Astrocyte of the hippocampus (primary cell): ENCODE measurements at regions not wholly inside any gene's neighbourhood (a gene's known extent, or its start where the extent isn't known, plus 50 kb on each side); places are given as distances from the start of the nearest gene placed in this dataset.

ENCODE experiments used
- DNase-seq: peaks from one replicate; pipeline ENCODE4 v3.0.0; 2011; ENCODE audit warnings: low read depth, low spot score

DNA sequence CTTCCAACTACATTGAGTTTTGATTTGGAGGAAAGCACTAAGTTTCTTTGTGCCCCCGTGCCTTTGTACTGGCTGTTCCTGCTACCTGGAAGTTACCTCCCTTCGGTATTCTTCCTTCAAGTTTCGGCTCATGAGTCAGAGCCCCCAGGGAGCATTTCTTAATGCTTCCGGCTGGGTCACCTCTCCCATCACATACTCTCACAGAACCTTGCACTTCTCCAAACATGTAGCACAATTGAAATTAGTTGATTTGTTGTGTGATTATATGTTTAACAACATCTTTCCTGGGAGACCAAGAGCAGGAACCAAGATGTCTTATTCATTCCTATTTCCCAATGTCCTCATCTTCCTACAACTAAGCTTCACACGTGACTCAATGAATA lies 158.6 kb upstream of the CDH5 start:
- DNase-seq: no peak

DNA sequence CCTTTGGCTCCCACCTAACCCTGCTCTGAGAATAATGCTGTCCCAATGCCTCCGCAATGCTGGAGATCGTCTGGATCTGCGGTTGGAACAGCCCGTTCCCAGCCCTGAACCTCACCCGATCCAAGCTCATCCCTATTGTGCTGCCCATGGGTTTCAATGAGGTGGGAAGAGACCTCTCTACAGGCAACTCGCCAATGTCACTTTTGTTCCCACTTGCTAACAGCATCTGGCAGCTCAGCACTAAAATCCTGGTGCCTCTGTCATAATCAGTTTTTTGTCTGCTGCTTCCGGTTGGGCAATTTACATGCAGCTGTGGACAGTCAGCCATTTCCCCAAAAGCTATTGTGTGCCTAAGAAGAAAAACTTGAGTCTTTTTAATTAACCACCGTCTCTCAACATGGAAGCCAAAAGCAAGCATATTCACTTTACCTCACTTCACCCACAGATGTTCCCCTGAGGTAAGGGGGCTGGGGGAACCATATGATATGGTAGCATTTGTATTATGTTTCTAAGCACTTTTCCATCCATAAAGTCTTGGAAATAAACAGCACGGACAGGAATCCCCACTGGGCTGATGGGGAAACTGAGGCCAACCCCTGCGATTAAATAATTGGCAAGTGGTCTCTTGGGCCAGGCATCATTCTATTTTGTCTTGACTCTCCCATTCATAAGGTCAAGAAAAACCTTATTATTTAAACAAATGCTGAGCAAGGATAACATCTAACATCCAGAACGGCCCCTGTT lies 159.2 kb upstream of the CDH5 start:
- DNase-seq: no peak

DNA sequence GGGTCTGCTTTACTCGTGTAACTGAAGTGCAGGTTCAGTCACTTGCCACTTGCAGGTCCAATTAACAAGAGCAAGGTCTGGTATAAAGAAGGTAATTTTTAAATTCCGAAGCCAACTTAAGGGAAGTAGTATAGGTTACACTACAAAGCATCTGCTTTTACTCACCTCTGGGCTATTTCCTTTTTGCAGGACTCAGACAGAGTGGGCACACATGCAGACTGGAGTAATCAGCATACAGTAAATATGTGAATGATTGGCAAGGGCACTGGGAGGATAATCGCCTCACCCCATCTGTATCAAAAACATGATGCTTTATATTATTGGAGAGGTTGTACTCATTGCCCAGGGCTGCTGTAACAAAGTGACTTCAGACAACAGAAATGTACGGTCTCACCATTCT lies 160.1 kb upstream of the CDH5 start:
- DNase-seq: no peak

DNA sequence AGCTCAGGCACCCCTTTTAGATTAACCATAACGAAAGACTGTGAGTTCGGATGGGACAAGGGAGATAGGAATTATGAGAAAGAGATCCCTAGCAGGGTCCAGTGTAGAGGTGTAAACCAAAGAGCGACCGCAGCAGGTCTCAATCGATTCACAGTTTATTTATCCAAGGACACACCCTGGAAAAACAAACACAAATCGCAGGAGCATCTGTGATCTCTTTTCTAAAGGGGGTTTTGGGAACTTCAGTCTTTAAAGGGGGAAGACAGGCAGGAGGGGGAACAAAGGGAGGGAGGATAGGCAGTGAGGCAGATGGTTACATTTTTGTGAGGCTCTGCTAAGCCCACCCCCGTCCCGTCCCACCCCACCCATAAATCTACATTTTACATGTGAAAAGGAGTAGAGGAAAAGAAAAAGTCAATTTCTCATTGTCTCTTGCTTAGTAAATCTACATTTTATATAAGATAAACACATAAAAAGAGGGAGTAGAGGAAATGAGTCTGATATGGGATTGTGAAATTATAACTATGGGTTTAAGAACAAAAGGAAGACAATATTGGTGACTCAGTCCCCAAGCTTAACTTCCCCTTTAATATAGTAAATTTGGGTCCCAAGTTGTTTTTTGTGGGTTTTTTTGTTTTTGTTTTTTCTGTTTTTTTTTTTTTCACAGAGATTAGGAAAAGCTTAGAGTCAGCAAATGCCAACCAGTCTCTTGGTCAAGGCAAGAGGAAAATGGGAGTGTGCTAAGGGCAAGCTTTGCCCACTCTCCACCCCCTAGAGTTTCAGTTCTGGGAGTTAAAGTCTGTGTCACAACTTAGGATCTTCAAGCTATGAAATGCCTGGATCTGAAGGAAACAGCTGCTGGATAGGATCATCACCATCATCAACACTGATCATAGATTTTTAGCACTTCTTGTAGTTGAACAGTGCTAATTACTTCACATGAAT lies 160.9 kb upstream of the CDH5 start:
- DNase-seq: no peak

DNA sequence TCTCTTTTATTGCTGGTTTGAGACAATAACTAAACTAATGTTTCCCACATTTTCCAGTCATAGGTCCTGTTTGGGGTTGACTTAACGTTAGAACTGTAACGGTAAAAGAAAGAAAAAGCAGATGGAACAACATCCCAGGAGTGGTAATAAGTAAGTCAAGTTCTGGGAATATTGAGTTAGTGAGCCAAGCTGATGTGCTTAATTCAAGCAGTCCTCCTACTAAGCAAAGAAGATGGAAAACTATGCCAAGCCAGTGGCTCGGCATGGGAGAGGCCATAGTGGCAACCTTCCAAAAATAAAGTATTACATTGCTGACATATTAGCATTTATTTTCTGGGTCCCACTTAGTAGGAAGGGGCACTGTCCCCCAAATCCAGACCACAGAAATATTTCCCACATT lies 161.7 kb upstream of the CDH5 start:
- DNase-seq: peak; percentile 26

DNA sequence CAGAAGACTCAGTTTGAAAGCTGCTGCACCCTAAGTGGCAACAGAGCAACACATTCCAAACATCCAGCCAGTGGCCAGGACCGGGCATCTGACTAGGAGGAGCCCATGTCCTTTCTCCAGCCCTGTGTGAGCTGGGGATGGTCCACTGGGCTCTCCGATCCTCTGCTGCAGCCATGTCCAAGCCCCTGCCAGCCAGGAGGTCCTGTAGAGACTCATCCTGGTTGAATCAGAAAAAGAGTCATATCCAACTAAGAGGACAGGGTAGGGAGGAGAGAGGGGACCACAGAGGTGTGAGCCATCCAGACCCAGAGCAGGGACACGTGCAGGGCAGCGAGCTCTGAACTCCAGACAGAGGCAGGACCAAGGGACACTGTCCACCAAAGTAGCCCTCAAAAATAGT lies 163.0 kb upstream of the CDH5 start:
- DNase-seq: no peak

DNA sequence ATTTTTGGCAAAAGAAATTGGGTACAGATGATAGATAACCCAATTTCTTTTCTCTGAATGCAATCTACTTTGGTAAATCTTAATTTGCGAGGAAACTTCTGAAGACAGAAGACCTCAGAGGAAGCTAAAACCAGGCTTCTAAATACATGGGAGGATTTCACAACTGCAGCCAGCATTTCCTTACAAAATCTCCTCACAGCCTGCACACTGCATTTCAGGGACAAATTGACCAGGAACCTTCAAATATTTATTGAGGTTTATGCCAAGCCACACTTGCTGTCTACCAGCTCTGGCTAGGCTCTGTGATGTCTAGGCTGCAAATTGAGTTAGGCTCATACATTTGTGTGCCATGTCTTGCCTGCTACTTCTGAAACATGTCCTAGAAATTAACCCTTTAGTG lies 167.3 kb upstream of the CDH5 start:
- DNase-seq: no peak

DNA sequence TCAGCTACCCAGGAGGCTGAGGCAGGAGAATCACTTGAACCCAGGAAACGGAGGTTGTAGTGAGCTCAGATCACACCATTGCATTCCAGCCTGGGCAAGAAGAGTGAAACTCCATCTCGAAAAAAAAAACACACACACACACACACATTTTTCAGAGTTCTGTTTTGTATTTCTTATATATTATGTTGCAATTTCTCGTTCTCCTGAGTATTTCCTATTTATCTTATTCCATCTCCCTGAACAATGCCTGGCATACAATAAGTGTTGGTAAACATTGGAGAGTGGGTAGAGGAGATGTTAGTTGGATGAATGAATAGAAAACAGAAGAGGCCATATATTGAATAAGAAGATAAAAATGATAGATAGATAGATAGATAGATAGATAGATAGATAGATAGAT lies 167.8 kb upstream of the CDH5 start:
- DNase-seq: no peak

DNA sequence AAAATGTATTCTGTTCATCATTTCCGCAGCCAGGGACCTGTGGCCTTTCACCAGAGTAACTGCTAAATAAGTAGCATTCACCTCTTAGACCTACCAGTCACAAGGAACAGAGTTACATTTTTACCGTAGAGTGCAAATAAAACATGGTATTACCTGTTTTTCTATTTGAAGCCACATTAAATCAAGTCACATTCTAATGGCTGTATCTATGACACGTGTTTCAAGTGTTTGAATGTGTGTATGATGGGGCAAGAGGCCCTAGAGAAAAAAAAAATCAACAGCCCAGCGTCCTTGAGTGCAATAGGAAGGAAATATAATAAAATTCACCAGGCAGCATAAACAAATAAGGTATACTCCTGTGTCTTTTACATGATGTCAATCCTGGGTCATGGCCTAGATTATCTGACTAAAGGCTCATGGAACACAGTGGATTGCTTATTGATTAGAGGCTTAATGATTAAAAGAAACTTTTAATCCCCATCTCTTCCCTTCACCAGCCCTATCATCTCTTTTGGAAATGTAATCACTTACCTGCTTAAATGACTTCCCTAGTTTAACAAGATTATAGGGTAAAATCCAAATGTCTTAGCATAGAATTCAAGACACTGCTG lies 168.7 kb upstream of the CDH5 start:
- no peak for DNase-seq

DNA sequence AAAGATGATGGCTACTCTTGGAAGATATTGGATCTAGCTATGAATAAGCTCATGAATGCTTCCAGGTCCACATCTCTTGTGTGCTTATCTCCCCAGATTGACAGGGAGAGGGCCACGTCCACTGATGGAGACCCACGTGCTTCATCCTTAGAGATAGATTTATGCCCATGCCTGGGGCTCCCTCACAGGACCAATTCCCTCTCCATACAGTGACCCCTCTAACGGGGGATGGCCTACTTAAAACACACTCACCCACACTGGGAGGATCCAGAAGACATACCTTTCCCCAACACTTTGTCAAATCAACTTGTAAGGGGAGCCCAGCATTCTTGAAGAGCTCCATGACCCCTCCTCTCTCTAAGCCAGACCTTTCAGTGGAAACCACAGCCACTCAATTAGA lies 169.7 kb upstream of the CDH5 start:
- no peak for DNase-seq

DNA sequence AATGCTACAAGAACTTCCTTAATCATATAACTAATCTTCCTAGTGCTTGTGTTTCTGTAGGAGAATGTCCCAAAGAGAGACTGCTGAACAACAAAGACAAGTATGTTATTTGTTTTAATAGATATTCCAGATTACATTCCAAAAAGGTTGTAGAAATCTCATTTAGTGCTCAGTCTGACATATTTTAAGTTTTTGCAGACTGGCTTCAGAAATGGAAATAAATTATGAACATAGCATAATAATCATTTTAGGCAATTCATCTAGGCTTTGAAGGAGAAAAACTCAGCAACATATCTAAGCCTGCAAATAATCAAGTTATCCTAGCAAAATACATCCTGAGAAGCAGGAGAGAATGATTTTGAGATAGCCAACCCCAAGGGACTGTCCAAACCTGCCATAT lies 171.6 kb upstream of the CDH5 start:
- no peak for DNase-seq

DNA sequence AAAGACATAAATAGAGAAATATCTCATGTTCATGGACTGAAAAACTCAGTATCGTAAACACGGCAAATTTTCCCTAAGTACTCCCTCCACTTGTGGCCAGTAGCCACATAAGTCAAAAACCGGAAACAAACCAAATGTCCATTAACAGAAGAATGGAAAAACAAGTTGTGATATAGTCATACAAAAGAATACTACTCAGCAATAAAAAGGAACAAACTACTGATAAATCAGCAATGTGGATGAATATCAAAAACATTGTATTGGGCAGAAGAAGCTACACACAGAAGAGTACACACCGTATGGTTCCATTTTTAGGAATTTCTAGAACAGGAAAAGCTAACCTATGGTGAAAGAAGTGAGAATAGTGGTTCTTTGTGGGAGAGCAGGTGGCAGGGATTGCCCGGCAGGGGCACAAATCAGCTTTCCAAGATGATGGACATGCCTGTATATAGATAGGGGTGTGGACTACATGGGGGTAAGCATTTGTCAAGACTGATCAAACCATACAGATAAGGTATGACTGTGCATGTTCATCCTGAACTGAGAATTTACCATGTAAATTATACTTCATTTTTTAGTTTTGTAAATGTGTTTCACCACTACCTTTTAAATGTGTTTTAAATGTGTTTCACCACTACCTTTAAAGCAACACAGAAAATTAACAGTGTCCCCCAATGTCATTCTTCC lies 172.8 kb upstream of the CDH5 start:
- DNase-seq: no peak

DNA sequence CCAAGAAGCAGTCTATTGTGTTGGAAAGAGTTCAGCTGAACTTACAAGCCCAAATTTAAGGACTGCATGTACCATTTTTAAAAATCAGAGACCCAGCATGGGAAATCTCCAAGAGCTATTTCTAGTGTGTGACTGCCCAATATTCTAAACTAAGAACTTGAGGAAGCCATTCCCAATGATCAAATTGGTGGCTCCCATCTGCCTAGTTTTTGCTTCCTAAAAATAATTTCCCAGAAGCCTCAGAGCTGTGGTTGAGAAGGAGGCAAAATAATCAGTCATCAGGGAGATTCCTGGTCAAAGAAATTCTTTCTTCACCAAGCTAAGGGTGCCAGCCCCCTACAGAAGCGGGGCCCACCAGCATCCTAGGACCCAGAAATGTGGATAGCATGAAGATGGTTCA lies 176.1 kb upstream of the CDH5 start:
- DNase-seq: no peak

DNA sequence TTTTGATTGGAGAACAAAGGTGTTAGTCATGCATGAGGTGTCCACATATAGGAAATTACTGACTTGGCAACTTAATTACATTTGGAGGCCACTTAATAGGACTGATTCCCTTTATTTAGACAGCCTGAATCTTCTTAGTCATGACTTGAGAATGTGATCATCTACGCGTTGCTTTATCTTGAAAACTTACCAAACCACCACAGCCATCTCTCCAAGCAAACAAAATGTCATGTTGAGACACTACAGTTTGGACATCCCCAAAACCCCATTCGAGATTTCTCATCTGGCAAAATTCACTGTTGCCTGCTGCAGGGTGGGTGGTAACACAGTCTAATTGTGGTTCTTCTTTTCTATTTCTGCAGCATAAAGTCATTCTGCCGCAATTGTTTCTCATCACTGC lies 176.5 kb upstream of the CDH5 start:
- peak; percentile 64 for DNase-seq

DNA sequence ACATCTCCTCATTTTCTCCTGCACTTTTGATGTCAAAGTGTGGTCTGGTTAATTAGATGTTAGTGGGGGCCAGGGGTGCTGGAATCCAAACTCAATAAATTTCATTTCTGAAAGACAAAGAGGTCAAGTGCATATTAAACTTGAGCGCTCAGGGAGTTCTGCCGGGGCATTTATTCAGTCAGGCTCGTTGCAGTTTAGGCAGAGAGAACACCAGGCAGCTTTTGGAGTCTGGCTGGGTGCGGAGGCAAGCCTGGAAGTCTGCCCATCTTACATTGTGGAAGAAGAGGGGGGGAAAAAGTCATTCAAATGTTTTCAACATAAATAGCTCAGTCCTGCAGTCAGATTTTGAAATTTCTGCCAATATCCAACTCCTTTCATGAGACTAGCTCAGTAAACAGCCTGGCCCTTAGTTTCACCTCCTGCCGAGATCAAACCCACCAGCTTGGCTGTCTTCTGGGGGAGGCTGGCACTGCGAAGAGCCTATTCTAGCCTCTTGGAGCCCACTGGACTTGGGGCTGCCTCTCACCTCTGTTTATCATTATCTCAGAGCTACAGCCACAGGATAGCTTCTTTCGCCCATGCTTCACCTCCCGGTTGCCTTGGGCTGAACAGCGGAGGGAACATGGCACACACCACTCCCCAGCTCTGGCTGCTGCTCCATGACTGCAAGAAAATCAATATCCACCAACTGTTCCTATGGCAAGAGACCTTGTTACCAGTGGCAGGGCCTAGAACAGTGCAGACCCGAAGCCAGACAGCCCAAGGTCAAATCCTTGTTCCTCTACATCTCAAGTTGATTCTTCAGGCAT lies 177.4 kb upstream of the CDH5 start:
- DNase-seq: peak; percentile 80

DNA sequence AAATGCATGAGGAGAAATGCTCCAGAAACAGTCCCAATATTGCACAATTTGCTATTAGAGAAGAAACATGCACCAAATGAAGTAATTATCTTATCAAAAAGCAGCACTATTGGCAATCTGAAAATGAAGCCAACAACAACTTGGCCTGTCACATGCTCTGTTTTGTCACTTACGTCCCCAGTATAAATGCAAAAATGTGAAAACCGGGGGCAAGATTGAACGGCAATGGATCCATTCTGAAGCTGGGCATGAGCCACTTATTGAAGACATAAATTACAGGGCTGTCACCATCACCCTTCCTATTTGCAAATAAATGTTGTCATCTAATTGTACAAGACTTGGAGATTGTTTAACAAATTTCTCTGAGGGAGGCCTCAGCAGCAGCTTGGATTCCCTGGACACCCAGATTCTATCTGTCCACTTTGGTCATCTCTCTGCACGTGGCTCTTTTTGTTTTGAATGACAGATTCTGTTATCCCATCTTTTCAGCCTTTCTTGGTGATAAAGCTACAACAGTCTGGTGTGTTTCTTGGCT lies 180.2 kb upstream of the CDH5 start:
- no peak for DNase-seq

DNA sequence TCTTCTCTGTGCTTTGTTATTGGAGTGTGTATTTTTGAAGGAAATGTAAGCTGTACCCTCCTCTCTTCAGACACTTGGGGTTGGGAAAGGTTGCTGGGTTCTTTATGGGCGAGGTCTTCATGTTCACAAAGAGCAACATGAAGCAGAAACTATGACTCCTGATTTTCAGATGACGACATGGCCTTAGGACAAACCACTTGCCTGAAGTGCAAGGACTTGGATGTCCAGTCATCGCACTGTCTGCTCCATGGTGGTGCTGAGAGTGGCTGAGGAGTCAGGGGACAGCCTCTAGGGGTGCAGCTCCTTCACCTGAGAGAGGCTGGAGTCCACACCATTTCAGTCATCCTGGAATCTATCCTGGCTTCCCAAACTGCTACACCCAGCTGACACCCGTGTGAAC lies 183.9 kb upstream of the CDH5 start:
- DNase-seq: no peak

DNA sequence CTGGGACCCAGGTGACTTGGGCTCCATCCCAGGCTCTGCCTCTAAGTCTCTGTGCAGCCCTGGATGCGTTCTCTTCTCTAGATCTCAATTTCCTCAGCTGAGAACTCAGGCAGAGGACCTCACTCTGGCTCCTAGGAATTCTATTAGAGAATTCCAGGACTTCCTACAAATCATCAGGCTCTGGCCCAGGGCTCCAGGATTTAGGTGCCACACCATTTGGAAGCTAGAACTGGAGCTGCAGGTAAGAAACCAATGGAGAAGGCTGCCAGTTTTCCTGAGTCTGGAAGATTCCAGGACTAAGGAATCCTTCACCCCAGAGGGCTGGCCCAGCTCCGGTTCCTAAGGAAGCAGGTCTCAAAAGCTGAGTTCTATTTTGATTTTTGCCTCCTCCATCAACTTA lies 189.8 kb upstream of the CDH5 start:
- no peak for DNase-seq

DNA sequence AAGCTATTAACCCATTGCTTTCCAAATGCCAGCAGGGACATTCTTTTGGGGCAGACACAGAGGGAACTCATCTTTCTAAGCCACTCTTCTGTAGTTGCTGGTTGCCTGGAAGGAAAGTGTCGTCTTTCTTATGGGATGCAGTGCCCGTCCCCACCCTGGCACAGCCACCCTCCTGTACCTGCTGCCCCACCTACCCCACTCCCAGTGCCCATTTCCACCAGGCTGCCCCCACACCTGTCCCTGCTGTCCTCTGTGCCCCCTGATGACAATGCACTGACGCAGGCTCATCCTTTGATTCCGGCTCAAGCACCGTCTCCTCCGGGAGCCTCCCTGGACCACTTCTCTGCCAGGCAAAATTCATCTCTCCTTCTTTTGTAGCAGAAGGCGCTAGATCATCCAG lies 190.4 kb upstream of the CDH5 start:
- no peak for DNase-seq

DNA sequence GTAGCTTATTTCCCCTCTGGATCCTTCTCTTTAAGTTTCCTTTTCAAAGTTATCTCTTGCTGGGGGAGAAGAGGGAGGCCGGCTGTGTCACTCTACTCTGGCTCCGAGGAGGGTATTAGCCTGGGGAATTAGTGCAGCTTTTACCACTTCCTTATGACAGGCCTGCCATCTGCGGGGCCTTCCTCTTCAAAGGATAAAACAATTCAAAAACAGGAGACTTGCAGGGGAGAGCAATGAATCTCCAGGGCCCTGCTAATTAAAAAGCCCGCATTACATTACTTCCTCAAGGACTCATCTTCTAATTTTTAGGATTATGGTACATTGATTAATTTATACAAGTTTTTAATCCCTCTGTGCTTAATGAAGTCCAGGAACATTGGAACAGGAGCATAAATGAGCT lies 190.9 kb upstream of the CDH5 start:
- DNase-seq: no peak

DNA sequence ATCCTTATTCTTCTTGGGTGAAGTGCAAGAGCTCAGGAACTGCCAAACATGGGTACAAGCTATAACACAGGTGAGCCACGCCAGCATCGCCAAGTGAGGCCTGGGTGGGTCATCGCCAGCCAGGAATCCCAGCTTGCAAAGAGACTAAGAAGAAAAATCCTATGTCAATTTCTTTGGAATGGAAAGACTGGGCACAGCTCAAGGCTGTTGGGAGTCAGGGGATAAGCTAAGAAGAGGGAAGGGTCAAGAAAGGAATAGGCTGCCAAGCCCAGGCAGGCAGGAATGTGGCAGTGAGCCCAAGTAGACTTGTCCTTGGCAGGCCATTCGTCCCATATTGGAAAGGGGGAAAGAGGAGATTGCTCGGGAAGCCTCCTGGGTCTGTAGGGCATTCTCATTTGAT lies 191.4 kb upstream of the CDH5 start:
- DNase-seq: peak; percentile 18
